H9 (cell line): ENCODE measurements at regions not wholly inside any gene's neighbourhood (a gene's known extent, or its start where the extent isn't known, plus 50 kb on each side); places are given as distances from the start of the nearest gene placed in this dataset.

Experiments used
- DNase-seq: peaks from one replicate; pipeline ENCODE4 v3.0.0-alpha.2; 2017
- H2AFZ ChIP-seq: one replicate; pipeline ENCODE4 v1.6.1; 2013; ENCODE audit warnings: mild to moderate bottlenecking, low read length, control low read depth, moderate library complexity
- H2AK5ac ChIP-seq: 2 replicates; pipeline ENCODE4 v1.6.1; 2013; ENCODE audit warnings: low read length, control low read depth, mixed read lengths; ENCODE audit not compliant: insufficient read length
- H2BK120ac ChIP-seq: one replicate; pipeline ENCODE4 v1.6.1; 2013; ENCODE audit warnings: low read depth, mild to moderate bottlenecking, low read length, control low read depth, inconsistent platforms; ENCODE audit not compliant: poor library complexity, severe bottlenecking
- H2BK12ac ChIP-seq: 2 replicates; pipeline ENCODE4 v1.6.1; 2013; ENCODE audit warnings: low read length, control low read depth, mixed read lengths, low read depth; ENCODE audit not compliant: insufficient read length
- H2BK15ac ChIP-seq: 2 replicates; pipeline ENCODE4 v1.6.1; 2013; ENCODE audit warnings: low read depth, low read length, control low read depth
- H2BK20ac ChIP-seq: one replicate; pipeline ENCODE4 v1.6.1; 2013; ENCODE audit warnings: low read depth, mild to moderate bottlenecking, low read length, control low read depth, inconsistent platforms; ENCODE audit not compliant: poor library complexity, severe bottlenecking
- H2BK5ac ChIP-seq: 2 replicates; pipeline ENCODE4 v1.6.1; 2013; ENCODE audit warnings: low read length, control low read depth, mixed read lengths; ENCODE audit not compliant: insufficient read length
- H3K14ac ChIP-seq: 2 replicates; pipeline ENCODE4 v1.6.1; 2013; ENCODE audit warnings: low read length, control low read depth; ENCODE audit not compliant: insufficient read depth
- H3K18ac ChIP-seq: 2 replicates; pipeline ENCODE4 v1.6.1; 2013; ENCODE audit warnings: low read depth, mild to moderate bottlenecking, mixed read lengths, low read length, control low read depth; ENCODE audit not compliant: insufficient read length
- H3K23ac ChIP-seq: 2 replicates; pipeline ENCODE4 v1.6.1; 2013; ENCODE audit warnings: low read length, control low read depth, mixed read lengths, low read depth; ENCODE audit not compliant: insufficient read length
- H3K23me2 ChIP-seq: 2 replicates; pipeline ENCODE4 v1.6.1; 2013; ENCODE audit warnings: low read depth, mild to moderate bottlenecking, mixed read lengths, low read length, control low read depth; ENCODE audit not compliant: insufficient read length, poor library complexity, severe bottlenecking
- H3K27ac ChIP-seq: 2 replicates; pipeline ENCODE4 v1.5.1; 2013; ENCODE audit warnings: low read length, control low read depth, mixed read lengths, low read depth; ENCODE audit not compliant: insufficient read length
- H3K27me3 ChIP-seq: 2 replicates; pipeline ENCODE4 v1.6.1; 2013; ENCODE audit warnings: low read length, control low read depth, inconsistent platforms; ENCODE audit not compliant: insufficient read depth
- H3K4ac ChIP-seq: 2 replicates; pipeline ENCODE4 v1.6.1; 2013; ENCODE audit warnings: low read depth, mild to moderate bottlenecking, control low read depth, inconsistent platforms, low read length, moderate library complexity
- H3K4me1 ChIP-seq: 2 replicates; pipeline ENCODE4 v1.6.1; 2013; ENCODE audit warnings: low read length, control low read depth, inconsistent platforms; ENCODE audit not compliant: insufficient read depth
- H3K4me2 ChIP-seq: 2 replicates; pipeline ENCODE4 v1.6.1; 2013; ENCODE audit warnings: low read length, control low read depth, mixed read lengths; ENCODE audit not compliant: insufficient read length, insufficient read depth
- H3K56ac ChIP-seq: 2 replicates; pipeline ENCODE4 v1.6.1; 2013; ENCODE audit warnings: low read depth, mild to moderate bottlenecking, mixed read lengths, low read length, control low read depth; ENCODE audit not compliant: insufficient read length
- H3K79me1 ChIP-seq: 2 replicates; pipeline ENCODE4 v1.6.1; 2013; ENCODE audit warnings: low read depth, mild to moderate bottlenecking, moderate library complexity, low read length, control low read depth, inconsistent platforms; ENCODE audit not compliant: insufficient read depth, poor library complexity, severe bottlenecking
- H3K79me2 ChIP-seq: 2 replicates; pipeline ENCODE4 v1.6.1; 2013; ENCODE audit warnings: low read length, control low read depth, inconsistent platforms; ENCODE audit not compliant: insufficient read depth
- H3K9ac ChIP-seq: 2 replicates; pipeline ENCODE4 v1.6.1; 2013; ENCODE audit warnings: low read length, control low read depth, mixed read lengths; ENCODE audit not compliant: insufficient read length; ENCODE audit errors: extremely low read depth
- H3K9me3 ChIP-seq: one replicate; pipeline ENCODE4 v1.6.1; 2013; ENCODE audit warnings: low read depth, low read length, inconsistent platforms; ENCODE audit not compliant: control insufficient read depth
- H3T11ph ChIP-seq: one replicate; pipeline ENCODE4 v1.6.1; 2013; ENCODE audit warnings: mild to moderate bottlenecking, low read length, control low read depth, inconsistent platforms
- H4K20me1 ChIP-seq: one replicate; pipeline ENCODE4 v1.6.1; 2013; ENCODE audit not compliant: control insufficient read depth, insufficient read length, insufficient read depth
- H4K5ac ChIP-seq: 2 replicates; pipeline ENCODE4 v1.6.1; 2013; ENCODE audit warnings: low read depth, mild to moderate bottlenecking, mixed read lengths, low read length, control low read depth; ENCODE audit not compliant: insufficient read length
- H4K8ac ChIP-seq: replicated peaks from 2 replicates; pipeline ENCODE4 v1.6.1; 2013; ENCODE audit warnings: low read length, control low read depth, mixed read lengths, low read depth; ENCODE audit not compliant: insufficient read length
- H4K91ac ChIP-seq: 2 replicates; pipeline ENCODE4 v1.6.1; 2013; ENCODE audit warnings: low read depth, mild to moderate bottlenecking, moderate library complexity, mixed read lengths, low read length, control low read depth; ENCODE audit not compliant: insufficient read length
- H3K27ac Mint-ChIP-seq, 3 experiments: 2 replicates in 2 of 3; 3 replicates in 1 of 3; pipeline ENCODE4 v1.8.0; 2020 to 2021; ENCODE audit warnings: mixed read lengths in 3 of 3, mild to moderate bottlenecking in 1 of 3, moderate library complexity in 1 of 3
- H3K27me3 Mint-ChIP-seq: 2 replicates; pipeline ENCODE4 v1.8.0; 2021; ENCODE audit warnings: low read depth, mild to moderate bottlenecking, moderate library complexity, mixed read lengths
- H3K36me3 Mint-ChIP-seq, 3 experiments: 2 replicates in 2 of 3; 3 replicates in 1 of 3; pipeline ENCODE4 v1.8.0; 2020 to 2021; ENCODE audit warnings: low read depth in 3 of 3, mixed read lengths in 3 of 3; ENCODE audit not compliant: insufficient read depth in 1 of 3
- H3K4me1 Mint-ChIP-seq, 2 experiments: 2 replicates each; pipeline ENCODE4 v1.8.0; 2020; ENCODE audit warnings: mixed read lengths in 2 of 2
- H3K4me3 Mint-ChIP-seq, 2 experiments: 2 replicates in 1 of 2; 3 replicates in 1 of 2; pipeline ENCODE4 v1.8.0; 2020 to 2021; ENCODE audit warnings: mild to moderate bottlenecking in 2 of 2, mixed read lengths in 2 of 2, moderate library complexity in 1 of 2
- H3K9me3 Mint-ChIP-seq, 2 experiments: 2 replicates in 1 of 2; 3 replicates in 1 of 2; pipeline ENCODE4 v1.8.0; 2020; ENCODE audit warnings: mild to moderate bottlenecking in 2 of 2, mixed read lengths in 2 of 2, moderate library complexity in 1 of 2
- CTCF ChIP-seq: fragments of 200-600 bp; sonication (generic); conservative IDR thresholded peaks from 3 replicates; pipeline ENCODE4 v1.8.0; 2021; ENCODE audit warnings: antibody characterized with exemption, mild to moderate bottlenecking
- WGBS: extraction: QIAGEN DNeasy Blood & Tissue Kit; methylation state at CpG from one replicate; pipeline ENCODE4 v1.1.7; 2013; ENCODE audit warnings: missing lambda C conversion rate, low lambda C conversion rate, mixed read lengths; ENCODE audit not compliant: insufficient read length; ENCODE audit errors: extremely low coverage; 5-methylcytosine and 5-hydroxymethylcytosine counted together

GRCh38 chr16:55203570-55203969 is 120.4 kb upstream of the IRX6 start:
- Histone ChIP-seq H3K56ac (no peak overlapping the region), H3K14ac (no peak overlapping the region), H2AK5ac (no peak overlapping the region), H3K18ac (no peak overlapping the region), H3K79me1 (no peaks in the 10 kb centered on the region), H3K9ac (no peak overlapping the region), H3K4ac (no peak overlapping the region), H4K5ac (no peak overlapping the region), H4K91ac (no peak overlapping the region), H2BK15ac (no peak overlapping the region), H3K4me1 (no peaks in the 10 kb centered on the region), H2BK20ac (no peak overlapping the region), H3K79me2 (no peaks in the 10 kb centered on the region), H3K27me3 (no peaks in the 10 kb centered on the region), H3K9me3 (no peaks in the 10 kb centered on the region), H4K20me1 (no peaks in the 10 kb centered on the region), H2BK5ac (no peak overlapping the region), H2AFZ (no peak overlapping the region), H3K4me2 (no peak overlapping the region), H3K23me2 (no peaks in the 10 kb centered on the region), H3K23ac (no peak overlapping the region), H2BK120ac (no peak overlapping the region), H3T11ph (no peak overlapping the region), H2BK12ac (no peak overlapping the region), H4K8ac (no peak overlapping the region), H3K27ac (no peak overlapping the region)
- no peak overlapping the region for H3K27ac Mint-ChIP-seq
- no peak for DNase-seq
- H3K9me3 Mint-ChIP-seq, result peaks cover 8 to 14% of the 10 kb centered on the region in 2 experiments
- H3K36me3 Mint-ChIP-seq, result peaks cover 4 to 14% (median 6%) of the 10 kb centered on the region in 3 experiments; a peak in 5 of 7 replicates
- H3K4me1 Mint-ChIP-seq, result peaks cover 18 to 25% of the 10 kb centered on the region in 2 experiments
- no peak overlapping the region for H3K4me3 Mint-ChIP-seq
- no CpG with 5 or more reads among the region's 9 CpGs for WGBS
- TF ChIP-seq CTCF, result no peak
- no peaks in the 10 kb centered on the region for H3K27me3 Mint-ChIP-seq
